Stimulated activated memory B cell treated with anti-CD40 and anti-IgM and Interleukin-4, amounts not matched to agents 10 μg/mL and 1 μg/mL and 100 μg/mL, for 72 hours (primary cell): ENCODE measurements at regions not wholly inside any gene's neighbourhood (a gene's known extent, or its start where the extent isn't known, plus 50 kb on each side); places are given as distances from the start of the nearest gene placed in this dataset.

Experiments
- ATAC-seq: fragments of 150-1000 bp; cut with Tn5 transposase; 2 replicates; pipeline ENCODE4 v1.10.0; 2021
- H3K27ac Mint-ChIP-seq: one replicate; pipeline ENCODE4 v1.8.0; 2022; ENCODE audit warnings: mild to moderate bottlenecking, mixed read lengths
- H3K27me3 Mint-ChIP-seq: one replicate; pipeline ENCODE4 v1.8.0; 2022; ENCODE audit warnings: mixed read lengths
- H3K36me3 Mint-ChIP-seq: one replicate; pipeline ENCODE4 v1.8.0; 2022; ENCODE audit warnings: mixed read lengths
- H3K4me1 Mint-ChIP-seq: one replicate; pipeline ENCODE4 v1.8.0; 2022; ENCODE audit warnings: mixed read lengths
- H3K4me3 Mint-ChIP-seq: one replicate; pipeline ENCODE4 v1.8.0; 2022; ENCODE audit warnings: mild to moderate bottlenecking, moderate library complexity, mixed read lengths
- H3K9me3 Mint-ChIP-seq: one replicate; pipeline ENCODE4 v1.8.0; 2022; ENCODE audit warnings: mixed read lengths

- no peak overlapping the region for H3K27ac Mint-ChIP-seq
- H3K27me3 Mint-ChIP-seq: peaks cover 36% of the 10 kb centered on the region
- no peak overlapping the region for H3K4me3 Mint-ChIP-seq
- ATAC-seq: no peak
- H3K36me3 Mint-ChIP-seq: no peaks in the 10 kb centered on the region
- H3K4me1 Mint-ChIP-seq: no peaks in the 10 kb centered on the region
- H3K9me3 Mint-ChIP-seq: peaks cover 3% of the 10 kb centered on the region
These were observed 50.3 kb upstream of the CACNA1A start for GRCh38 chr19:13556552-13556951.
